SK-N-MC (cell line): ENCODE measurements at regions not wholly inside any gene's neighbourhood (a gene's known extent, or its start where the extent isn't known, plus 50 kb on each side); places are given as distances from the start of the nearest gene placed in this dataset.

Source experiments
- EZH2 ChIP-seq: fragments of 200-600 bp; sonication (generic); IDR thresholded peaks from one replicate; pipeline ENCODE4 v1.6.1; 2017; ENCODE audit warnings: antibody characterized with exemption
- POLR2AphosphoS5 ChIP-seq: IDR thresholded peaks from 2 replicates; pipeline ENCODE4 v1.6.1; 2012; ENCODE audit warnings: mild to moderate bottlenecking, low read depth, low read length, borderline replicate concordance

GRCh38 chr10:36048236-36048635 lies 406.1 kb upstream of the FZD8 start:
- TF ChIP-seq EZH2 (no peak), POLR2AphosphoS5 (no peak)
